ENCODE measurements at regions not wholly inside any gene's neighbourhood (a gene's known extent, or its start where the extent isn't known, plus 50 kb on each side); places are given as distances from the start of the nearest gene placed in this dataset.

- TF ChIP-seq CTCF (IDR thresholded peaks at IDR 0.05; ENCODE audit: low read depth, low read length): no peak
- H3K4me3 ChIP-seq (replicated peaks in 1 of 2; ENCODE audit: low read depth in 2 of 2, low read length in 2 of 2): no peak overlapping the region
- no peak for DNase-seq (ENCODE audit: low read depth in 2 of 2)
Observed at GRCh38 chr7:17121671-17122070, 176.8 kb upstream of the AHR start.

DNA sequence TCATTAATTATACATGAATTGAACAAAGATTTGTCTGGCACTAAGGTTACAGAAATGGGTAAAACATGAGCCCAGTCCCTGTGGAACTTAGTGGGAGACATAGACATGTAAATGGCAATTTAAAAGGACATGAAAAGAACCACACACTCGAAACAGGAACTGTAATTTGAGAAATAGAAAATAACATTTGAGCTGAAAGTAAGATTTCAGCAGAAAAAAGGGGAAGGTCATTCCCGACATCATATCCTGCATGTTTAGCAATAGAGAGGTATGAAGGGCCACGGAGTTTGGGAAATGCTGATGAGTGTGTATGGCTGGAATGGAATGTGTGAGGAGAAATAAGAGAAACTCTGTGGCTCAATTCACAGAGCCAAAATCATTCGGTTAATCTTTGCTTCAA lies 175.4 kb upstream of the AHR start:
- no peak overlapping the region for H3K4me3 ChIP-seq (replicated peaks in 1 of 2; ENCODE audit: low read depth in 2 of 2, low read length in 2 of 2)
- DNase-seq (ENCODE audit: low read depth in 2 of 2): peak; percentile 90 to 94
- TF ChIP-seq CTCF (IDR thresholded peaks at IDR 0.05; ENCODE audit: low read depth, low read length): no peak

- DNase-seq (ENCODE audit: low read depth in 2 of 2): no peak
- H3K4me3 ChIP-seq (replicated peaks in 1 of 2; ENCODE audit: low read depth in 2 of 2, low read length in 2 of 2): no peak overlapping the region
- TF ChIP-seq CTCF (IDR thresholded peaks at IDR 0.05; ENCODE audit: low read depth, low read length): no peak
Observed at GRCh38 chr7:17126413-17127268, 171.8 kb upstream of the AHR start.

GRCh38 chr7:17129218-17129617 lies 169.2 kb upstream of the AHR start:
- H3K4me3 ChIP-seq (replicated peaks in 1 of 2; ENCODE audit: low read depth in 2 of 2, low read length in 2 of 2): no peak overlapping the region
- TF ChIP-seq CTCF (IDR thresholded peaks at IDR 0.05; ENCODE audit: low read depth, low read length): no peak
- no peak for DNase-seq (ENCODE audit: low read depth in 2 of 2)

DNA sequence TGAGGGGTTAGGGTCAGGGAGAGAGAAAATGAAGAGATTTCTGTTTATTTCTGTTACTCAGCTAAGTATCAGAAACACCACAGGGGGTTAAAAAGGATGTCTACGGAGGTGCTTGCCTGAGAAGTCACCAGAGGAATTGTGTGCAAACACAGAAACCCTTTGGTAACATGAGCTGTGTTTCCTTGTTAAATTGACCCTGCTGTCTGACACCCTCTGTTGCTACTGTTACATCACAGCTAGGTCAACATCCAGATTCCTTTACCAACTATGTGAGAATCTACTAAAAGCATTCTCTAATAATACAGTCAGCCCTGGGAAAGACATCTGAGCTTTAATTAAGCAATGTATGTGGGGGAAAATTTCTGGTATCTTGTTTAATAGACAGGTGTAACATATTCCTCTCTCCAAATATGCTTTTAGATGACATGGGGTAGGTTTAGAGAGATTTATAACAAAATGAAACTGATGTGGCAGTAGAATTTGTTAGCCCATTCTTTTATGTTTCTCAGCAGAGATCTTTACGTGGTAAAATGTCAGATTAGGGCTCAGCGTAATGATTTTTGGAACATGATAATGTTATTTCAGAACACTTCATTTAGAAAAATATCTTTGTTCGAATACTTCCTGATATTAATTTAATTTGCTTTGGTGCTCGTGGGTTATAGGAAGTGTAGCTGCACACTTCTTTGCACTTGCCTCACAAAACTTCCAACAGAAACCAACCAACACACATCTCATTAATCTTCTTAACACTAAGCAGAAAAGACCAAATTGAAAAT lies 168.0 kb upstream of the AHR start:
- no peak for TF ChIP-seq CTCF (IDR thresholded peaks at IDR 0.05; ENCODE audit: low read depth, low read length)
- H3K4me3 ChIP-seq (replicated peaks in 1 of 2; ENCODE audit: low read depth in 2 of 2, low read length in 2 of 2): no peak overlapping the region
- peak; percentile 80 to 87 for DNase-seq (ENCODE audit: low read depth in 2 of 2)

- H3K4me3 ChIP-seq (replicated peaks in 1 of 2; ENCODE audit: low read depth in 2 of 2, low read length in 2 of 2): no peak overlapping the region
- no peak for TF ChIP-seq CTCF (IDR thresholded peaks at IDR 0.05; ENCODE audit: low read depth, low read length)
- DNase-seq (ENCODE audit: low read depth in 2 of 2): peak; percentile 14 to 46
Observed at GRCh38 chr7:17131060-17131345, 167.4 kb upstream of the AHR start.

Data from cardiac fibroblast (primary cell).